ENCODE measurements at regions not wholly inside any gene's neighbourhood (a gene's known extent, or its start where the extent isn't known, plus 50 kb on each side); places are given as distances from the start of the nearest gene placed in this dataset.

DNA sequence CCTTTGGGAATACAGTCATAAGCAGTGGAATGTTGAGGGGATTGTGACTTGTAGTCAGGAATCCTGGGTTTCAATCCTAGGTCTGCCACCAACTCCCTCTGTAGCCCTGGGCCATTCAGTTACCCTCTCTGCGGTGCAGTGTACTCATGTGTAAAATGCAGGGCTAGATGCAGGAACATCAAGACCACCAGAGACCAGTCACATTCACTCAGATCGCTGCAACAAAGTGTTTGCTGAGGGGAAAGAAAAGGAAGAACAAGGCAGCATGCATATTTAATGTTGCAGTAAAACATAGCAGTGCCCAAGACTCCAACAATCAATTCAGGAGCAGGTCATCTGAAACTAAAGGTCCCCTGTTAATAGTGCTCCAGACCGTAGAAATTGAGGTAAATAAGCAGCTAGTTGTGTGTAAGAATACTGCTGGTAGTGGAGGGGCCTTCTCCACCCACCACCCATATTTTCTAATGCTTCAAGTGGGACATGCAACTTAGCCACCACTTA, 410.7 kb downstream of the OMA1 start:
- no peaks in the 10 kb centered on the region for H4K20me1 ChIP-seq (ENCODE audit: control insufficient read depth, insufficient read depth)
- SMC1A ChIA-PET (ENCODE audit: uncharacterized antibody, unreplicated experiment), result no interaction called here
- no peaks in the 10 kb centered on the region for H3K36me3 ChIP-seq (ENCODE audit: control insufficient read depth in 2 of 2, insufficient read depth in 2 of 2, low read length in 1 of 2)
- no peak overlapping the region for H3K4me2 ChIP-seq (ENCODE audit: control insufficient read depth, insufficient read depth)
- TF ChIP-seq, protein P1, sequence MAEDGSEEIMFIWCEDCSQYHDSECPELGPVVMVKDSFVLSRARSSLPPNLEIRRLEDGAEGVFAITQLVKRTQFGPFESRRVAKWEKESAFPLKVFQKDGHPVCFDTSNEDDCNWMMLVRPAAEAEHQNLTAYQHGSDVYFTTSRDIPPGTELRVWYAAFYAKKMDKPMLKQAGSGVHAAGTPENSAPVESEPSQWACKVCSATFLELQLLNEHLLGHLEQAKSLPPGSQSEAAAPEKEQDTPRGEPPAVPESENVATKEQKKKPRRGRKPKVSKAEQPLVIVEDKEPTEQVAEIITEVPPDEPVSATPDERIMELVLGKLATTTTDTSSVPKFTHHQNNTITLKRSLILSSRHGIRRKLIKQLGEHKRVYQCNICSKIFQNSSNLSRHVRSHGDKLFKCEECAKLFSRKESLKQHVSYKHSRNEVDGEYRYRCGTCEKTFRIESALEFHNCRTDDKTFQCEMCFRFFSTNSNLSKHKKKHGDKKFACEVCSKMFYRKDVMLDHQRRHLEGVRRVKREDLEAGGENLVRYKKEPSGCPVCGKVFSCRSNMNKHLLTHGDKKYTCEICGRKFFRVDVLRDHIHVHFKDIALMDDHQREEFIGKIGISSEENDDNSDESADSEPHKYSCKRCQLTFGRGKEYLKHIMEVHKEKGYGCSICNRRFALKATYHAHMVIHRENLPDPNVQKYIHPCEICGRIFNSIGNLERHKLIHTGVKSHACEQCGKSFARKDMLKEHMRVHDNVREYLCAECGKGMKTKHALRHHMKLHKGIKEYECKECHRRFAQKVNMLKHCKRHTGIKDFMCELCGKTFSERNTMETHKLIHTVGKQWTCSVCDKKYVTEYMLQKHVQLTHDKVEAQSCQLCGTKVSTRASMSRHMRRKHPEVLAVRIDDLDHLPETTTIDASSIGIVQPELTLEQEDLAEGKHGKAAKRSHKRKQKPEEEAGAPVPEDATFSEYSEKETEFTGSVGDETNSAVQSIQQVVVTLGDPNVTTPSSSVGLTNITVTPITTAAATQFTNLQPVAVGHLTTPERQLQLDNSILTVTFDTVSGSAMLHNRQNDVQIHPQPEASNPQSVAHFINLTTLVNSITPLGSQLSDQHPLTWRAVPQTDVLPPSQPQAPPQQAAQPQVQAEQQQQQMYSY (CRISPR knock-in tag; IDR thresholded peaks at IDR 0.05), result no peak
- no peak for TF ChIP-seq RBBP5 (conservative IDR thresholded peaks at IDR 0.05)
- TF ChIP-seq IRF4 (IDR thresholded peaks at IDR 0.05; ENCODE audit: low read depth, low read length), result no peak
- TF ChIP-seq MTA3 (IDR thresholded peaks at IDR 0.05; ENCODE audit: borderline replicate concordance, low read length), result no peak
- no peak for TF ChIP-seq CEBPB (IDR thresholded peaks at IDR 0.05; ENCODE audit: borderline replicate concordance in 1 of 2, low read depth in 2 of 2, low read length in 2 of 2)
- no peak for TF ChIP-seq SUPT20H (IDR thresholded peaks at IDR 0.05; ENCODE audit: borderline replicate concordance, control insufficient read depth, low read depth, low read length)
- TF ChIP-seq ZBED1 (IDR thresholded peaks at IDR 0.05; ENCODE audit: borderline replicate concordance), result no peak
- no peak for TF ChIP-seq KLF5 (IDR thresholded peaks at IDR 0.05; ENCODE audit: partially characterized antibody)
- H3K9ac ChIP-seq (ENCODE audit: control insufficient read depth, insufficient read depth, low read length), result no peak overlapping the region
- no peaks in the 10 kb centered on the region; a peak in 1 of 4 replicates for H3K27me3 ChIP-seq (replicated peaks in 1 of 2; ENCODE audit: control insufficient read depth in 2 of 2, insufficient read depth in 2 of 2, low read length in 1 of 2)
- RAD21 ChIA-PET (ENCODE audit: unreplicated experiment), result no interaction called here
- H3K9me3 ChIP-seq (replicated peaks; ENCODE audit: control insufficient read depth, insufficient read depth, low read length), result peaks cover 1% of the 10 kb centered on the region; the same call in 1 of the 3 replicates
- POLR2A ChIA-PET, result no interaction called here
- WGBS (ENCODE audit: insufficient coverage, insufficient replicate concordance, low lambda C conversion rate, missing lambda C conversion rate), result 28% methylated on average over 3 of the region's 3 CpGs
- no peaks in the 10 kb centered on the region for H3K4me1 ChIP-seq (ENCODE audit: control insufficient read depth, insufficient read depth, low read length)
- CTCF ChIA-PET, result no interaction called here
- in situ Hi-C loops (cut with MboI) (no loop called here), intact Hi-C loops (cut with micrococcal nuclease; ENCODE audit: unreplicated experiment) (no loop called here)
- H3K79me2 ChIP-seq (ENCODE audit: control insufficient read depth, insufficient read depth, low read length), result no peaks in the 10 kb centered on the region
- FAIRE-seq (no peak), DNase-seq (ENCODE audit: low read depth, low spot score) (no peak), ATAC-seq (no peak)
- H3K27ac ChIP-seq (ENCODE audit: control insufficient read depth, insufficient read depth), result no peak overlapping the region
- BruUV-seq (replicated peaks), result no TSS peak
- no peak overlapping the region for H3K4me3 ChIP-seq
- H2AFZ ChIP-seq (ENCODE audit: control insufficient read depth, low read depth, low read length), result no peak overlapping the region

All from GM12878 (cell line).